CD14-positive monocyte (primary cell): ENCODE measurements at regions not wholly inside any gene's neighbourhood (a gene's known extent, or its start where the extent isn't known, plus 50 kb on each side); places are given as distances from the start of the nearest gene placed in this dataset.
"Not testable (repeated sequence)": the region's sequence is repeated elsewhere in the genome, so short reads cannot be mapped to it uniquely, and the experiment has no call there.

Source experiments
- DNase-seq, 3 donors: peaks; one replicate each; pipeline ENCODE4 v3.0.0-alpha.2; 2011 to 2022
- H2AFZ ChIP-seq: 2 replicates; pipeline ENCODE4 v1.6.0; 2012; ENCODE audit warnings: mild to moderate bottlenecking, low read depth, low read length, inconsistent platforms; ENCODE audit not compliant: insufficient read depth, poor library complexity, severe bottlenecking
- H3K27ac ChIP-seq, 2 donors: 1 replicate in 1 of 2; 2 replicates in 1 of 2; pipeline ENCODE4 v1.5.1; 2012 to 2013; ENCODE audit warnings: low read length in 2 of 2, control low read depth in 1 of 2, inconsistent platforms in 1 of 2, low read depth in 1 of 2, mild to moderate bottlenecking in 1 of 2
- H3K27me3 ChIP-seq, 2 donors: one replicate each; pipeline versions ENCODE4 v1.6.0 to v1.6.1; 2011 to 2013; ENCODE audit warnings: low read length in 2 of 2; ENCODE audit not compliant: control insufficient read depth in 2 of 2, insufficient read depth in 2 of 2
- H3K36me3 ChIP-seq, 2 donors: replicated peaks in 1 of 2; 1 replicate in 1 of 2; 2 replicates in 1 of 2; pipeline versions ENCODE4 v1.5.1 to v1.6.1; 2012 to 2013; ENCODE audit warnings: low read length in 2 of 2, control low read depth in 1 of 2, inconsistent platforms in 1 of 2, mild to moderate bottlenecking in 1 of 2; ENCODE audit not compliant: insufficient read depth in 2 of 2, control insufficient read depth in 1 of 2
- H3K4me1 ChIP-seq, 2 donors: 1 replicate in 1 of 2; 2 replicates in 1 of 2; pipeline versions ENCODE4 v1.5.1 to v1.6.1; 2012 to 2013; ENCODE audit warnings: low read length in 2 of 2, control low read depth in 1 of 2, inconsistent platforms in 1 of 2, mild to moderate bottlenecking in 1 of 2, moderate library complexity in 1 of 2; ENCODE audit not compliant: insufficient read depth in 2 of 2, control insufficient read depth in 1 of 2
- H3K4me2 ChIP-seq: replicated peaks from 2 replicates; pipeline ENCODE3; 2012; ENCODE audit warnings: low read length, moderate library complexity, mild to moderate bottlenecking; ENCODE audit not compliant: poor library complexity, severe bottlenecking; ENCODE audit errors: extremely low read depth
- H3K4me3 ChIP-seq, 3 experiments: fragments of 200-600 bp in 1 of 3; sonication (generic) in 1 of 3; replicated peaks in 1 of 3; 1 replicate in 2 of 3; 2 replicates in 1 of 3; pipeline ENCODE4 v1.5.1; 2011 to 2013; ENCODE audit warnings: low read length in 3 of 3, mild to moderate bottlenecking in 3 of 3, control low read depth in 2 of 3, low read depth in 2 of 3, inconsistent platforms in 1 of 3, moderate library complexity in 1 of 3
- H3K79me2 ChIP-seq: 2 replicates; pipeline ENCODE4 v1.6.0; 2012; ENCODE audit warnings: mild to moderate bottlenecking, control low read depth, inconsistent platforms, low read length, moderate library complexity; ENCODE audit not compliant: insufficient read depth
- H3K9ac ChIP-seq: 2 replicates; pipeline ENCODE4 v1.6.0; 2017; ENCODE audit warnings: low read length, mild to moderate bottlenecking; ENCODE audit not compliant: insufficient read depth, poor library complexity, severe bottlenecking
- H3K9me3 ChIP-seq, 2 donors: replicated peaks in 1 of 2; 1 replicate in 1 of 2; 2 replicates in 1 of 2; pipeline versions ENCODE4 v1.5.1 to v1.6.1; 2012 to 2013; ENCODE audit warnings: low read length in 2 of 2, control low read depth in 1 of 2; ENCODE audit not compliant: control insufficient read depth in 1 of 2, insufficient read depth in 1 of 2
- H4K20me1 ChIP-seq: 2 replicates; pipeline ENCODE4 v1.6.0; 2012; ENCODE audit warnings: mild to moderate bottlenecking, low read length, control low read depth, moderate library complexity; ENCODE audit not compliant: insufficient read depth
- H3K27ac Mint-ChIP-seq, 7 donors: one replicate each; pipeline ENCODE4 v1.8.0; 2020; ENCODE audit warnings: mild to moderate bottlenecking in 7 of 7, mixed read lengths in 7 of 7, moderate library complexity in 6 of 7, inconsistent platforms in 2 of 7
- H3K27me3 Mint-ChIP-seq, 3 donors: one replicate each; pipeline ENCODE4 v1.8.0; 2021 to 2022; ENCODE audit warnings: low read depth in 3 of 3, mild to moderate bottlenecking in 3 of 3, mixed read lengths in 3 of 3, moderate library complexity in 3 of 3, inconsistent platforms in 1 of 3
- H3K36me3 Mint-ChIP-seq, 2 donors: one replicate each; pipeline ENCODE4 v1.8.0; 2020; ENCODE audit warnings: mixed read lengths in 2 of 2, inconsistent platforms in 1 of 2, mild to moderate bottlenecking in 1 of 2
- H3K4me1 Mint-ChIP-seq: one replicate; pipeline ENCODE4 v1.8.0; 2020; ENCODE audit warnings: mild to moderate bottlenecking, mixed read lengths
- H3K4me3 Mint-ChIP-seq, 2 donors: one replicate each; pipeline ENCODE4 v1.8.0; 2020; ENCODE audit warnings: mild to moderate bottlenecking in 2 of 2, mixed read lengths in 2 of 2, moderate library complexity in 1 of 2
- H3K9me3 Mint-ChIP-seq, 7 donors: one replicate each; pipeline ENCODE4 v1.8.0; 2020 to 2022; ENCODE audit warnings: mixed read lengths in 7 of 7, mild to moderate bottlenecking in 6 of 7, moderate library complexity in 6 of 7, inconsistent platforms in 2 of 7
- WGBS: methylation state at CpG from one replicate; pipeline ENCODE4 v1.1.5; 2013; ENCODE audit warnings: missing lambda C conversion rate; ENCODE audit not compliant: insufficient coverage; 5-methylcytosine and 5-hydroxymethylcytosine counted together
- intact Hi-C, 2 donors: fragments of 100-400 bp; cut with micrococcal nuclease; formaldehyde crosslinking; loops; one replicate each; pipeline versions ENCODE4 v1.15.0 to v1.15.1; 2023
- TF ChIP-seq, protein P1 (sequence below): fragments of 200-600 bp; IDR thresholded peaks from one replicate; pipeline ENCODE4 v1.8.0; 2022; ENCODE audit warnings: antibody characterized with exemption, mild to moderate bottlenecking

DNA sequence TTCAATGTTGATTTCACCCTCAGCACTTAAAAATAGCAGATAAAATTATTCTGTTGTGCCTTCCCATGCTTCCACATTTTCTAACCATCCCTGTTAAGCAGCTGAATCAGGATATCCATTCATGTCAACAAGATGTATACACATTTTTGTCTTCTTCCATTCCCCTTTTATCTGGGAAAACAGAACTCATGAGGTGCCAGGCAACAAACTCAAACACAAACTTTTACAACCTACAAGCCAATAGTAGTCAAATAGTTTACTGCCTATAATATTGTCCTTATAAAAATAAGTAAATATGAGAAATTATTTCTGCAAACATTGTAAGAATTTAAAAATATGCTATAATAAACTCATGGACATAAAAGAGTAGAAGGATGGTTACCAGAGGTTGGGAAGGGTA is 1569.8 kb downstream of the REEP3 start:
- H3K4me3 ChIP-seq: no peak overlapping the region

DNA sequence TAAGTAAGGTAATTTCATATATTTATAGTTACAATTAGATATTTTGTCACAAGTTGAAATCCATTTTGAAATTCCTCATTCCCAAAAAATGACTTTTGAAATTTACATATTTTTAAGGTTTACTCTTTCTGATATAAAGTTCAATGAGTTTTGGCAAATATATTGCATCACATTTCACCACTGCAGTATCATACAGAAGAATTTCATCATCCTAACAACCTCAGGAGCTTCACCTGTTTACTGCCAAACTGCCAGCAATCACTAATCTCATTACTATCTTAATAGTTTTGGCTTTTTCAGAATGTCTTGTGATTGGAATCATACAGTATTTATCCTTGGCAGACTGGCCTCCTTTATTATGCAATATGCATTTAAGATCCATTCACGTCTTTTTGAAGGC is 1578.9 kb downstream of the REEP3 start:
- Histone ChIP-seq H2AFZ (no peak overlapping the region), H4K20me1 (no peaks in the 10 kb centered on the region), H3K79me2 (no peaks in the 10 kb centered on the region), H3K4me2 (no peak overlapping the region), H3K4me1 (no peaks in the 10 kb centered on the region), H3K9me3 (peaks cover 7 to 9% of the 10 kb centered on the region in 2 donors), H3K27ac (no peak overlapping the region), H3K4me3 (no peak overlapping the region), H3K9ac (no peak overlapping the region), H3K27me3 (no peaks in the 10 kb centered on the region), H3K36me3 (no peaks in the 10 kb centered on the region)
- H3K4me3 Mint-ChIP-seq: no peak overlapping the region
- TF ChIP-seq, protein P1, sequence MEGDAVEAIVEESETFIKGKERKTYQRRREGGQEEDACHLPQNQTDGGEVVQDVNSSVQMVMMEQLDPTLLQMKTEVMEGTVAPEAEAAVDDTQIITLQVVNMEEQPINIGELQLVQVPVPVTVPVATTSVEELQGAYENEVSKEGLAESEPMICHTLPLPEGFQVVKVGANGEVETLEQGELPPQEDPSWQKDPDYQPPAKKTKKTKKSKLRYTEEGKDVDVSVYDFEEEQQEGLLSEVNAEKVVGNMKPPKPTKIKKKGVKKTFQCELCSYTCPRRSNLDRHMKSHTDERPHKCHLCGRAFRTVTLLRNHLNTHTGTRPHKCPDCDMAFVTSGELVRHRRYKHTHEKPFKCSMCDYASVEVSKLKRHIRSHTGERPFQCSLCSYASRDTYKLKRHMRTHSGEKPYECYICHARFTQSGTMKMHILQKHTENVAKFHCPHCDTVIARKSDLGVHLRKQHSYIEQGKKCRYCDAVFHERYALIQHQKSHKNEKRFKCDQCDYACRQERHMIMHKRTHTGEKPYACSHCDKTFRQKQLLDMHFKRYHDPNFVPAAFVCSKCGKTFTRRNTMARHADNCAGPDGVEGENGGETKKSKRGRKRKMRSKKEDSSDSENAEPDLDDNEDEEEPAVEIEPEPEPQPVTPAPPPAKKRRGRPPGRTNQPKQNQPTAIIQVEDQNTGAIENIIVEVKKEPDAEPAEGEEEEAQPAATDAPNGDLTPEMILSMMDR: no peak
- H3K27me3 Mint-ChIP-seq: peaks cover 0 to 2% (median 0%) of the 10 kb centered on the region in 3 donors
- no peaks in the 10 kb centered on the region for H3K36me3 Mint-ChIP-seq
- intact Hi-C loops: no loop called here
- WGBS: no CpG with 5 or more reads among the region's 1 CpG
- peaks cover 4 to 19% (median 9%) of the 10 kb centered on the region in 7 donors for H3K9me3 Mint-ChIP-seq
- no peak for DNase-seq
- H3K27ac Mint-ChIP-seq: no peak overlapping the region
- no peaks in the 10 kb centered on the region for H3K4me1 Mint-ChIP-seq

More for the DNA sequence above, 1569.8 kb downstream of the REEP3 start:
- no peak for DNase-seq
- Mint-ChIP-seq H3K27ac (no peak overlapping the region), H3K27me3 (peaks cover 0 to 2% (median 0%) of the 10 kb centered on the region in 3 donors), H3K4me1 (no peaks in the 10 kb centered on the region), H3K4me3 (no peak overlapping the region), H3K9me3 (peaks cover 0 to 11% (median 2%) of the 10 kb centered on the region in 7 donors), H3K36me3 (no peaks in the 10 kb centered on the region)
- intact Hi-C loops: no loop called here
- Histone ChIP-seq H3K27me3 (no peaks in the 10 kb centered on the region), H3K9ac (no peak overlapping the region), H3K4me1 (no peaks in the 10 kb centered on the region), H3K9me3 (no peaks in the 10 kb centered on the region), H3K36me3 (no peaks in the 10 kb centered on the region), H3K27ac (no peak overlapping the region), H2AFZ (no peak overlapping the region), H3K4me2 (no peak overlapping the region), H4K20me1 (no peaks in the 10 kb centered on the region), H3K79me2 (no peaks in the 10 kb centered on the region)
- TF ChIP-seq, protein P1: no peak

DNA sequence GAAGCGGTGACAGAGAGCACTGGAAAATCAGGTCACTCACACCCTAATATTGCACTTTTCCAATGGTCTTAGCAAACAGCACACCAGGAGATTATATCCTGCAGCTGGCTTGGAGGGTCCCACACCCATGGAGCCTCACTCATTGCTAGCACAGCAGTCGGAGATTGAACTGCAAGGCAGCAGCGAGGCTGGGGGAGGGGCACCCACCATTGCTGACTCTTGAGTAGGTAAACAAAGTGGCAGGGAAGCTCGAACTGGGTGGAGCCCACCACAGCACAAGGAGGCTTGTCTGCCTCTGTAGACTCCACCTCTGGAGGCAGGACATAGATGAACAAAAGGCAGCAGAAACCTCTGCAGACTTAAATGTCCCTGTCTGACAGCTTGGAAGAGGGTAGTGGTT is 1579.7 kb downstream of the REEP3 start:
- H3K9ac ChIP-seq, H3K4me1 ChIP-seq, intact Hi-C loops, H3K79me2 ChIP-seq, H3K4me3 ChIP-seq, H3K4me1 Mint-ChIP-seq, H3K27ac Mint-ChIP-seq, H2AFZ ChIP-seq, H3K4me2 ChIP-seq, H3K4me3 Mint-ChIP-seq, H3K27me3 Mint-ChIP-seq, H3K27ac ChIP-seq, H3K27me3 ChIP-seq, H3K36me3 ChIP-seq, H4K20me1 ChIP-seq, DNase-seq, H3K36me3 Mint-ChIP-seq: not testable (repeated sequence)
- H3K9me3 Mint-ChIP-seq: peaks cover 4 to 20% (median 12%) of the 10 kb centered on the region in 7 donors
- peaks cover 7 to 10% of the 10 kb centered on the region in 2 donors for H3K9me3 ChIP-seq
- WGBS: 92% methylated on average over 2 of the region's 4 CpGs
